22Rv1 (cell line): ENCODE measurements at regions not wholly inside any gene's neighbourhood (a gene's known extent, or its start where the extent isn't known, plus 50 kb on each side); places are given as distances from the start of the nearest gene placed in this dataset.

Experiments
- H3K27ac ChIP-seq: fragments of 450-650 bp; 2 replicates; pipeline ENCODE4 v1.5.1; 2017
- CTCF ChIP-seq: fragments of 450-650 bp; IDR thresholded peaks from 2 replicates; pipeline ENCODE4 v1.5.1; 2017; ENCODE audit warnings: mild to moderate bottlenecking
- ZFX ChIP-seq: fragments of 450-650 bp; IDR thresholded peaks from 2 replicates; pipeline ENCODE4 v1.6.1; 2017; ENCODE audit warnings: antibody characterized with exemption, borderline replicate concordance

- TF ChIP-seq ZFX (no peak), CTCF (no peak)
- no peak overlapping the region for H3K27ac ChIP-seq
These were observed 416.6 kb upstream of the SULF2 start for GRCh38 chr20:48201885-48202284.

DNA sequence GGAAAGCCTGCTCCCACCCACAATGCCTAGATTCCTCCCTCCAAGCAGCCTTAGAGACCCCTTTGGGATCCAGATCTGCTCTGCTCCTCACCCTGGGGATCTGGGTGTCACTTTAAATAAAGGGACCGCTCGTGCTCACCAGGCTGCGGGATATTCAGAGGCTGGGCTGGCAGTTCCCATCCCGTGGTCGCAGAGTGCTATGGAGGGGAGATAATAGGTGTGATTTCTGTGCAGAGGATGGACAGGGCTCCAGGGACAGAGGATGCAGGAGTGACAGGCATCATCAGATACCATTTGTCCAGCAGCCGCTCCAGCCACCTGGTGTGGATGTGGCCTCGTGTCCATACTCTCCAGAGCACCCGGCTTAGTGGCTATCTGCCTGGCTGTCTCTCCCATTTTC lies 415.9 kb upstream of the SULF2 start:
- H3K27ac ChIP-seq, result no peak overlapping the region
- TF ChIP-seq CTCF, result no peak
- TF ChIP-seq ZFX, result no peak

- H3K27ac ChIP-seq, result no peak overlapping the region
- no peak for TF ChIP-seq ZFX
- no peak for TF ChIP-seq CTCF
These were observed 413.7 kb upstream of the SULF2 start for GRCh38 chr20:48198929-48199451.

DNA sequence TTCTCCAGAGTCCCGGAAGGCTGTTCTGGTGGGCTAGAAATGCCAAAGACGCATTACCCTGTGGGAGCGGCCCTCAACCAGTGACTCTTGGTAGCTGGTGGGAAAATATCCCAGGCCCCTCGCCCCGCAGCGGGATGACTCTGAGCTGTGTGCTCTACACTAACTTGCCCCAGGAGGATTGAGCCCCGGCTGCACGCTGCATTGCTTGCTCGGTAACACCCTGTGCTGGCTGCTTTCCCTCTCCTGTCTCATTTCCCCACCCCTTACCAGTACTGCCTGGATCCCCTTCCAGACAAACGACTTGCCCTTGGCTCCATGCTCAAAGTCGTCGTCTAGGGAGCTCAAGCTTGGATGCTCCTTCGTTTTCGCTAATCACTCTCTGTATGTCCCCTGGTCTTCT lies 411.8 kb upstream of the SULF2 start:
- TF ChIP-seq CTCF (no peak), ZFX (no peak)
- H3K27ac ChIP-seq, result no peak overlapping the region

DNA sequence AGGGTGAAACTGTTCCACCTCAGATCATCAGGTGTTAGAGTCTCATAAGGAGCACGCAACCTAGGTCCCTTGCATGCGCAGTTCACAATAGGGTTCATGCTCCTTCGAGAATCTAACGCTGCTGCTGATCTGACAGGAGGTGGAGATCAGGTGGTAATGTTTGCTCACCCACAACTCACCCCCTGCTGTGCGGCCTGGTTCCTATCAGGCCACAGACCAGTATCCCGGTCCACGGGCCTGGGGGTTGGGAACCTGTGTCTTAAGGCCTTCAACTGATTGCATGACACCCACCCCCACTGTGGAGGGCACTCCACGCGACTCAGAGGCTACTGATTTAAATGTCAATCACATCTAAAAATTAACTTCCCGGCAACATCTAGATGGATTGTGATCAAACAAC lies 411.2 kb upstream of the SULF2 start:
- no peak for TF ChIP-seq CTCF
- TF ChIP-seq ZFX, result no peak
- H3K27ac ChIP-seq, result no peak overlapping the region

- TF ChIP-seq CTCF, result no peak
- TF ChIP-seq ZFX, result no peak
- no peak overlapping the region for H3K27ac ChIP-seq
These were observed 410.7 kb upstream of the SULF2 start for GRCh38 chr20:48196001-48196400.

DNA sequence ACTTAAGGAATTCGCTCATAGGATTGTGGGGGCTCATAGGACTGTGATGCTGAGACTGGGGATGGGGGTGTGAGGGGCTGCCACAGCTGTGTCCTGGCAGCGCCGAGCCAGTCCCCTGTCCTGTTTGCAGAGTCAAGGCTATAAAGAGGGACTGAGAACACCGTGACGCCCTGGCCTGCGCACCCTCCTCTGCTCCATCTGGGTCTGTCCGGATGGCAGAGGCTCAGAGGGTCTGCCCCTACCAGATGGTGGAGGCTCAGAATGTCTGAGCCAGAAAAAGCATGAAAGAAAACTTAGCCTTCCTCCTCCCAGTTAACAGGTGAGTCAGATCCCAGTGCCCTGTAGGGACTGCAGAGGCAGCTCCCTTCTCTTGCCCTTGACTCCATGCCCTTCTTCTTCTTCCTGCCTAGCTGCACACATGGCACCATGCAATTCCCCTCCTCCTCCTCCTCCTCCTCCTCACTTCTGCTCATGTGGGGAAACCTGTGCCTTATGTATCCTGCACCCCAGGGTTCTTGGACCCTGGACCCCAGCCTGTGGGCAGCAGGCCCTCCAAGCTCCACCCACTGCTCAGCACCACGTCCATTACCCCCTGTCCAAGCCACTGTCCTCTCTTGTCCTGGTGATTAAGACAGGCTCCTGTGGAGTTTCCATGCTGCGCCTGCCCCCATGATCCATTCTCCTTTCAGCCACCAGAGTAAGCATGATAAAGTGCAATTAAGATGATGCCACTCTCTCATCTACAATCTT lies 410.0 kb upstream of the SULF2 start:
- TF ChIP-seq CTCF (no peak), ZFX (no peak)
- H3K27ac ChIP-seq, result no peak overlapping the region
